Trophoblast cell (in vitro differentiated cells and primary cell): ENCODE measurements at regions not wholly inside any gene's neighbourhood (a gene's known extent, or its start where the extent isn't known, plus 50 kb on each side); places are given as distances from the start of the nearest gene placed in this dataset.

Source experiments
- DNase-seq, 2 donors: peaks; one replicate each; pipeline ENCODE4 v3.0.0-alpha.2; 2016
- H2AFZ ChIP-seq: 2 replicates; pipeline ENCODE4 v1.6.1; 2013; ENCODE audit warnings: low read length, moderate library complexity, mild to moderate bottlenecking; ENCODE audit not compliant: insufficient read depth, poor library complexity
- H2AK5ac ChIP-seq: 2 replicates; pipeline ENCODE4 v1.6.1; 2013; ENCODE audit warnings: mild to moderate bottlenecking, low read length
- H2BK120ac ChIP-seq: 2 replicates; pipeline ENCODE4 v1.6.1; 2013; ENCODE audit warnings: low read length, mild to moderate bottlenecking, moderate library complexity; ENCODE audit not compliant: insufficient read depth, poor library complexity
- H2BK12ac ChIP-seq: 2 replicates; pipeline ENCODE4 v1.6.1; 2013; ENCODE audit warnings: mild to moderate bottlenecking, low read length, moderate library complexity
- H2BK5ac ChIP-seq: 2 replicates; pipeline ENCODE4 v1.6.1; 2013; ENCODE audit warnings: low read length, low read depth, moderate library complexity, mild to moderate bottlenecking; ENCODE audit not compliant: poor library complexity
- H3K14ac ChIP-seq: 2 replicates; pipeline ENCODE4 v1.6.1; 2013; ENCODE audit warnings: mild to moderate bottlenecking, low read length
- H3K18ac ChIP-seq: 2 replicates; pipeline ENCODE4 v1.6.1; 2013; ENCODE audit warnings: mild to moderate bottlenecking, low read length
- H3K23ac ChIP-seq: 2 replicates; pipeline ENCODE4 v1.6.1; 2013; ENCODE audit warnings: low read length
- H3K27ac ChIP-seq: 2 replicates; pipeline ENCODE4 v1.5.1; 2013; ENCODE audit warnings: low read depth, mild to moderate bottlenecking, inconsistent platforms, low read length, moderate library complexity
- H3K27me3 ChIP-seq: 2 replicates; pipeline ENCODE4 v1.6.1; 2013; ENCODE audit warnings: inconsistent platforms, mild to moderate bottlenecking, low read length, moderate library complexity; ENCODE audit not compliant: insufficient read depth
- H3K36me3 ChIP-seq, 2 experiments: 1 replicate in 1 of 2; 2 replicates in 1 of 2; pipeline ENCODE4 v1.6.1; 2013; ENCODE audit warnings: low read length in 2 of 2, mild to moderate bottlenecking in 2 of 2, moderate library complexity in 1 of 2; ENCODE audit not compliant: insufficient read depth in 2 of 2, control insufficient read depth in 1 of 2
- H3K4ac ChIP-seq: 2 replicates; pipeline ENCODE4 v1.6.1; 2013; ENCODE audit warnings: low read depth, mild to moderate bottlenecking, low read length, moderate library complexity
- H3K4me1 ChIP-seq, 2 experiments: 1 replicate in 1 of 2; 2 replicates in 1 of 2; pipeline ENCODE4 v1.6.1; 2013; ENCODE audit warnings: low read length in 2 of 2, mild to moderate bottlenecking in 2 of 2, moderate library complexity in 1 of 2; ENCODE audit not compliant: insufficient read depth in 2 of 2, control insufficient read depth in 1 of 2
- H3K4me2 ChIP-seq: 2 replicates; pipeline ENCODE4 v1.6.1; 2013; ENCODE audit warnings: inconsistent platforms, mild to moderate bottlenecking, low read length, moderate library complexity
- H3K4me3 ChIP-seq: 2 replicates; pipeline ENCODE4 v1.5.1; 2013; ENCODE audit warnings: mild to moderate bottlenecking, low read depth, low read length, inconsistent platforms
- H3K79me1 ChIP-seq: one replicate; pipeline ENCODE4 v1.6.1; 2013; ENCODE audit warnings: low read length
- H3K79me2 ChIP-seq: 2 replicates; pipeline ENCODE4 v1.6.1; 2013; ENCODE audit warnings: low read length, mild to moderate bottlenecking; ENCODE audit not compliant: control insufficient read depth, insufficient read depth, poor library complexity
- H3K9ac ChIP-seq: 2 replicates; pipeline ENCODE4 v1.6.1; 2013; ENCODE audit warnings: mild to moderate bottlenecking, low read length
- H3K9me3 ChIP-seq: 2 replicates; pipeline ENCODE4 v1.6.1; 2013; ENCODE audit warnings: low read depth, mild to moderate bottlenecking, control low read depth, inconsistent platforms, low read length; ENCODE audit not compliant: insufficient read depth
- H4K12ac ChIP-seq: 2 replicates; pipeline ENCODE4 v1.6.1; 2013; ENCODE audit warnings: low read depth, mild to moderate bottlenecking, low read length, moderate library complexity
- H4K8ac ChIP-seq: 2 replicates; pipeline ENCODE4 v1.6.1; 2013; ENCODE audit warnings: low read depth, mild to moderate bottlenecking, low read length, moderate library complexity
- H4K91ac ChIP-seq: one replicate; pipeline ENCODE4 v1.6.1; 2013; ENCODE audit warnings: low read depth, mild to moderate bottlenecking, low read length, moderate library complexity
- WGBS: extraction: QIAGEN DNeasy Blood & Tissue Kit; methylation state at CpG from one replicate; pipeline ENCODE4 v1.1.7; 2013; ENCODE audit warnings: missing lambda C conversion rate; ENCODE audit not compliant: insufficient read length, insufficient coverage; ENCODE audit errors: extremely low coverage; 5-methylcytosine and 5-hydroxymethylcytosine counted together

DNA sequence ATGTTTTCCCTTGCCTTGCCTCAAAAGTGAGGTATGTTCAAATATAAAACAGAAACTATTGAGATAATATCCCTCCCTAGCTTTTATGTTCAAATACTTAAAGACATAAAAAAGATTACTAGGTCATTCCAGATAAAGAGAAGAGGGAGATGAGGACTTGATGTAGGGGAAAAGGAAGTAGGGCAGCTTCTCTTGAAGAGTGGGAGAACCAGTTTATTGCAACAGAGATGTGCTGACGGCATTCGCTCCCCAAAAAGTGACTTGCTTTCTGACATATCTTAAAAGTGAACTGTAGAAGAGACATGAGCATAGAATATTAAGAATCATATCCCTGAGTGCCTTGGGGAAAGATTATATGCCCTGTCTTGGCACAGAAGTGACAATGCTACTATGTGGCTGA is 330.2 kb upstream of the NREP start:
- H2AFZ ChIP-seq, result no peak overlapping the region
- H3K4me3 ChIP-seq, result no peak overlapping the region

GRCh38 chr5:112086740-112087139 is 329.7 kb upstream of the NREP start:
- Histone ChIP-seq H3K23ac (no peak overlapping the region), H3K4me1 (no peaks in the 10 kb centered on the region), H3K79me1 (no peaks in the 10 kb centered on the region), H3K27me3 (no peaks in the 10 kb centered on the region), H3K9me3 (no peaks in the 10 kb centered on the region), H3K4me2 (no peak overlapping the region), H3K27ac (no peak overlapping the region), H3K4ac (no peak overlapping the region), H2BK120ac (no peak overlapping the region), H4K8ac (no peak overlapping the region), H2AFZ (no peak overlapping the region), H3K36me3 (no peaks in the 10 kb centered on the region), H2BK12ac (no peak overlapping the region), H4K91ac (no peak overlapping the region), H3K4me3 (no peak overlapping the region), H3K18ac (no peak overlapping the region), H3K9ac (no peak overlapping the region), H2BK5ac (no peak overlapping the region), H3K14ac (no peak overlapping the region), H4K12ac (no peak overlapping the region), H3K79me2 (no peaks in the 10 kb centered on the region), H2AK5ac (no peak overlapping the region)
- WGBS, result no CpG with 5 or more reads among the region's 1 CpG
- no peak for DNase-seq

More for the DNA sequence above, 330.2 kb upstream of the NREP start:
- no peak overlapping the region for H3K14ac ChIP-seq
- H3K79me1 ChIP-seq, result no peaks in the 10 kb centered on the region
- WGBS, result no CpG with 5 or more reads among the region's 2 CpGs
- H2AK5ac ChIP-seq, result no peak overlapping the region
- H2BK5ac ChIP-seq, result no peak overlapping the region
- H2BK12ac ChIP-seq, result no peak overlapping the region
- no peak overlapping the region for H4K12ac ChIP-seq
- no peaks in the 10 kb centered on the region for H3K4me1 ChIP-seq
- H4K91ac ChIP-seq, result no peak overlapping the region
- H3K9me3 ChIP-seq, result no peaks in the 10 kb centered on the region
- no peaks in the 10 kb centered on the region for H3K36me3 ChIP-seq
- no peak for DNase-seq
- no peak overlapping the region for H3K4me2 ChIP-seq
- no peak overlapping the region for H3K9ac ChIP-seq
- H3K23ac ChIP-seq, result no peak overlapping the region
- no peaks in the 10 kb centered on the region for H3K79me2 ChIP-seq
- no peak overlapping the region for H3K27ac ChIP-seq
- no peak overlapping the region for H2BK120ac ChIP-seq
- no peak overlapping the region for H4K8ac ChIP-seq
- H3K27me3 ChIP-seq, result no peaks in the 10 kb centered on the region
- no peak overlapping the region for H3K18ac ChIP-seq
- H3K4ac ChIP-seq, result no peak overlapping the region

DNA sequence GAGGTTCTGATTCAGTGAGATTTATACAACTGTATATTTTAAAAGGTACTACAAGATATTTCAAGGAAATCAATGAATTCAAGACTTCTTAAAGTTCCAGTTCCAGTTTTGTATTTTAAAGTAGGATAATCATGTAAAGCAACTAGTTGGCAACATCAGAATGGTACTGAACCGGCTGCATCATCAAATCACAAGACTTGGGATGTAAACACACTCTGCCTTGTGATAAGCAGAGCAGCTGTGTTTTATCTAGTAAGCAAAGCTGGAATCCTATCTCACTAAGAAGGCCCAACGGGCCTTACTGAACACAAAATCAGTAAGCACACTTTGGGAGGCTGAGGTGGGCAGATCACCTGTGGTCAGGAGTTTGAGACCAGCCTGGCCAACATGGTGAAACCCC is 327.2 kb upstream of the NREP start:
- Histone ChIP-seq H3K79me2 (no peaks in the 10 kb centered on the region), H3K4me1 (no peaks in the 10 kb centered on the region), H3K79me1 (no peaks in the 10 kb centered on the region), H4K12ac (no peak overlapping the region), H3K18ac (no peak overlapping the region), H4K8ac (no peak overlapping the region), H3K36me3 (no peaks in the 10 kb centered on the region), H3K9ac (no peak overlapping the region), H4K91ac (no peak overlapping the region), H3K4ac (no peak overlapping the region), H2BK5ac (no peak overlapping the region), H3K27me3 (no peaks in the 10 kb centered on the region), H2AK5ac (no peak overlapping the region), H3K14ac (no peak overlapping the region), H2BK12ac (no peak overlapping the region), H3K4me3 (no peak overlapping the region), H3K4me2 (no peak overlapping the region), H2AFZ (no peak overlapping the region), H3K23ac (no peak overlapping the region), H3K27ac (no peak overlapping the region), H2BK120ac (no peak overlapping the region), H3K9me3 (no peaks in the 10 kb centered on the region)
- no peak for DNase-seq
- WGBS, result no CpG with 5 or more reads among the region's 2 CpGs

- H3K4me3 ChIP-seq, result no peak overlapping the region
- no peak overlapping the region for H4K8ac ChIP-seq
- no peak overlapping the region for H2AK5ac ChIP-seq
- H3K4ac ChIP-seq, result no peak overlapping the region
- no peak overlapping the region for H2BK5ac ChIP-seq
- no peaks in the 10 kb centered on the region for H3K36me3 ChIP-seq
- no peak overlapping the region for H4K91ac ChIP-seq
- no peaks in the 10 kb centered on the region for H3K9me3 ChIP-seq
- no peak overlapping the region for H3K9ac ChIP-seq
- no peak overlapping the region for H3K14ac ChIP-seq
- no peaks in the 10 kb centered on the region for H3K27me3 ChIP-seq
- no peak overlapping the region for H3K27ac ChIP-seq
- H2AFZ ChIP-seq, result no peak overlapping the region
- no peak overlapping the region for H4K12ac ChIP-seq
- no peak overlapping the region for H2BK12ac ChIP-seq
- no peak for DNase-seq
- H3K79me2 ChIP-seq, result no peaks in the 10 kb centered on the region
- H3K79me1 ChIP-seq, result no peaks in the 10 kb centered on the region
- no CpG with 5 or more reads among the region's 4 CpGs for WGBS
- H3K4me1 ChIP-seq, result no peaks in the 10 kb centered on the region
- H3K23ac ChIP-seq, result no peak overlapping the region
- no peak overlapping the region for H2BK120ac ChIP-seq
- no peak overlapping the region for H3K18ac ChIP-seq
- no peak overlapping the region for H3K4me2 ChIP-seq
These were observed 326.6 kb upstream of the NREP start for GRCh38 chr5:112083623-112084022.
